PC-3 (cell line): ENCODE measurements at regions not wholly inside any gene's neighbourhood (a gene's known extent, or its start where the extent isn't known, plus 50 kb on each side); places are given as distances from the start of the nearest gene placed in this dataset.
"Not testable (repeated sequence)": the region's sequence is repeated elsewhere in the genome, so short reads cannot be mapped to it uniquely, and the experiment has no call there.

Experiments used
- ATAC-seq: fragments of 200-7000 bp; cut with Tn5 transposase; 2 replicates; pipeline ENCODE4 v1.9.1; 2020; ENCODE audit warnings: mild to moderate bottlenecking, moderate library complexity
- BruUV-seq: library from RNA; stranded (reverse); fragments of 400-500 nt; replicated peaks from 2 replicates; lab custom pipeline; 2021; lab: Mats Ljungman, UMichigan
- CTCF ChIA-PET: fragments of 300-600 bp; sonication (Branson Sonifier 250); formaldehyde crosslinking; loops from one replicate; lab custom pipeline; 2022; ENCODE audit warnings: antibody characterized with exemption; lab: Charles Lee
- POLR2A ChIA-PET: fragments of 300-600 bp; sonication (Branson Sonifier 250); formaldehyde crosslinking; loops from one replicate; lab custom pipeline; 2022; ENCODE audit warnings: antibody characterized with exemption; ENCODE audit not compliant: unreplicated experiment; lab: Charles Lee
- DNase-seq: peaks from one replicate; pipeline ENCODE4 v3.0.0-alpha.2; 2015
- H2AFZ ChIP-seq: fragments of 300-600 bp; sonication (generic); 2 replicates; pipeline ENCODE4 v1.6.0; 2016; ENCODE audit warnings: antibody characterized with exemption, low read length
- H3F3A ChIP-seq: fragments of 300-600 bp; sonication (generic); one replicate; pipeline ENCODE4 v1.6.0; 2017; ENCODE audit warnings: antibody characterized with exemption, low read length, control low read depth, mild to moderate bottlenecking; ENCODE audit not compliant: unreplicated experiment
- H3K27ac ChIP-seq: fragments of 300-600 bp; sonication (generic); 2 replicates; pipeline ENCODE4 v1.5.1; 2016; ENCODE audit warnings: mild to moderate bottlenecking, low read length
- H3K27me3 ChIP-seq: fragments of 300-600 bp; sonication (generic); 2 replicates; pipeline ENCODE4 v1.6.1; 2016; ENCODE audit warnings: low read length, mixed read lengths
- H3K36me3 ChIP-seq: fragments of 300-600 bp; sonication (generic); 2 replicates; pipeline ENCODE4 v1.6.1; 2016; ENCODE audit warnings: low read depth, mixed run types, low read length, mixed read lengths
- H3K4me1 ChIP-seq: fragments of 300-600 bp; sonication (generic); 2 replicates; pipeline ENCODE4 v1.5.1; 2016; ENCODE audit warnings: low read length; ENCODE audit not compliant: insufficient read depth
- H3K4me2 ChIP-seq: fragments of 300-600 bp; sonication (generic); 2 replicates; pipeline ENCODE4 v1.6.0; 2016; ENCODE audit warnings: low read length
- H3K4me3 ChIP-seq: fragments of 300-600 bp; sonication (generic); 2 replicates; pipeline ENCODE4 v1.5.1; 2016; ENCODE audit warnings: mild to moderate bottlenecking, low read length, mixed read lengths
- H3K79me2 ChIP-seq: fragments of 300-600 bp; sonication (generic); 2 replicates; pipeline ENCODE4 v1.6.1; 2017; ENCODE audit warnings: low read length, mixed read lengths
- H3K9ac ChIP-seq: fragments of 300-600 bp; sonication (generic); 2 replicates; pipeline ENCODE4 v1.6.0; 2016; ENCODE audit warnings: mild to moderate bottlenecking, low read length
- H3K9me2 ChIP-seq: fragments of 300-600 bp; sonication (generic); replicated peaks from 2 replicates; pipeline ENCODE4 v1.6.1; 2016; ENCODE audit warnings: mixed run types, low read length, mixed read lengths
- H3K9me3 ChIP-seq: fragments of 300-600 bp; sonication (generic); 2 replicates; pipeline ENCODE4 v1.6.1; 2016; ENCODE audit warnings: low read length, mixed read lengths
- H4K20me1 ChIP-seq: fragments of 300-600 bp; sonication (generic); 2 replicates; pipeline ENCODE4 v1.6.1; 2016; ENCODE audit warnings: low read length, mixed read lengths
- EZH2 ChIP-seq: fragments of 300-600 bp; sonication (generic); IDR thresholded peaks from one replicate; pipeline ENCODE4 v1.6.1; 2017; ENCODE audit warnings: antibody characterized with exemption, mild to moderate bottlenecking, low read length; ENCODE audit not compliant: unreplicated experiment
- EZH2phosphoT487 ChIP-seq: fragments of 300-600 bp; sonication (generic); IDR thresholded peaks from 2 replicates; pipeline ENCODE4 v1.6.1; 2018; ENCODE audit warnings: mild to moderate bottlenecking, antibody characterized with exemption, low read length, borderline replicate concordance
- intact Hi-C: fragments of 100-400 bp; cut with micrococcal nuclease; formaldehyde crosslinking; loops from 2 replicates; pipeline ENCODE4 v1.9.0; 2023
- TF ChIP-seq, protein P1 (sequence below): fragments of 300-600 bp; sonication (generic); conservative IDR thresholded peaks from 2 replicates; pipeline ENCODE4 v1.5.1; 2017; ENCODE audit warnings: antibody characterized with exemption, low read depth, mild to moderate bottlenecking, low read length

DNA sequence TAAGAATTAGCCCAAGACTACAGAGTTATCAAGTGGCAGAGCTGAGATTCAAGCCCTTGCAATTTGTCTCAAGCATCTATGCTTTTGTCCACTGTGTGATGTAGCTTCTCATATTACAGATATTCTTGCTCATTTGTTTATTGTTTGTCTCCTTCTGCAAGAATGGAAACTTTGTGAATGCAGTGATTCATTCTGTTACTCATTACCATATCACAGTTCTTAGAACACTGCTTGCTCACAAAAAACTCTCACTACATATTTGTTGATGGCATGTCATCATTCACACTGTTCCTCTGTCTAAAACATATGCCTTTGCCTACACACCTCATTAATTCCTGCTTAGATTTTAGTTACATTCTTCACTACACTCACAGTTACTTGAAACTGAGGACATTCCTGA, 1198.9 kb downstream of the PLA2G4A start:
- H3K4me3 ChIP-seq, result no peak overlapping the region
- no peaks in the 10 kb centered on the region for H3K9me3 ChIP-seq
- no peaks in the 10 kb centered on the region for H3K9me2 ChIP-seq
- H3K4me1 ChIP-seq, result peaks cover 17% of the 10 kb centered on the region
- H3K79me2 ChIP-seq, result no peaks in the 10 kb centered on the region
- no peaks in the 10 kb centered on the region for H3F3A ChIP-seq
- no peak overlapping the region for H2AFZ ChIP-seq
- peak; percentile 79 for DNase-seq
- BruUV-seq, result no TSS peak
- ATAC-seq, result peak; percentile 98
- H3K27ac ChIP-seq, result peak overlapping the region; percentile 54
- TF ChIP-seq EZH2, result no peak
- TF ChIP-seq, protein P1, sequence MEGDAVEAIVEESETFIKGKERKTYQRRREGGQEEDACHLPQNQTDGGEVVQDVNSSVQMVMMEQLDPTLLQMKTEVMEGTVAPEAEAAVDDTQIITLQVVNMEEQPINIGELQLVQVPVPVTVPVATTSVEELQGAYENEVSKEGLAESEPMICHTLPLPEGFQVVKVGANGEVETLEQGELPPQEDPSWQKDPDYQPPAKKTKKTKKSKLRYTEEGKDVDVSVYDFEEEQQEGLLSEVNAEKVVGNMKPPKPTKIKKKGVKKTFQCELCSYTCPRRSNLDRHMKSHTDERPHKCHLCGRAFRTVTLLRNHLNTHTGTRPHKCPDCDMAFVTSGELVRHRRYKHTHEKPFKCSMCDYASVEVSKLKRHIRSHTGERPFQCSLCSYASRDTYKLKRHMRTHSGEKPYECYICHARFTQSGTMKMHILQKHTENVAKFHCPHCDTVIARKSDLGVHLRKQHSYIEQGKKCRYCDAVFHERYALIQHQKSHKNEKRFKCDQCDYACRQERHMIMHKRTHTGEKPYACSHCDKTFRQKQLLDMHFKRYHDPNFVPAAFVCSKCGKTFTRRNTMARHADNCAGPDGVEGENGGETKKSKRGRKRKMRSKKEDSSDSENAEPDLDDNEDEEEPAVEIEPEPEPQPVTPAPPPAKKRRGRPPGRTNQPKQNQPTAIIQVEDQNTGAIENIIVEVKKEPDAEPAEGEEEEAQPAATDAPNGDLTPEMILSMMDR, result no peak
- no peak for TF ChIP-seq EZH2phosphoT487
- H3K9ac ChIP-seq, result no peak overlapping the region
- H3K4me2 ChIP-seq, result peak overlapping the region; percentile 33
- no peaks in the 10 kb centered on the region for H3K36me3 ChIP-seq
- H3K27me3 ChIP-seq, result no peaks in the 10 kb centered on the region
- ChIA-PET POLR2A (interaction anchor here (0.8 kb wide), 1 partner anchor 272 kb away, joined by 8 read pairs; no protein-coding TSS in a partner anchor), CTCF (no interaction called here)
- H4K20me1 ChIP-seq, result no peaks in the 10 kb centered on the region
- intact Hi-C loops, result no loop called here

DNA sequence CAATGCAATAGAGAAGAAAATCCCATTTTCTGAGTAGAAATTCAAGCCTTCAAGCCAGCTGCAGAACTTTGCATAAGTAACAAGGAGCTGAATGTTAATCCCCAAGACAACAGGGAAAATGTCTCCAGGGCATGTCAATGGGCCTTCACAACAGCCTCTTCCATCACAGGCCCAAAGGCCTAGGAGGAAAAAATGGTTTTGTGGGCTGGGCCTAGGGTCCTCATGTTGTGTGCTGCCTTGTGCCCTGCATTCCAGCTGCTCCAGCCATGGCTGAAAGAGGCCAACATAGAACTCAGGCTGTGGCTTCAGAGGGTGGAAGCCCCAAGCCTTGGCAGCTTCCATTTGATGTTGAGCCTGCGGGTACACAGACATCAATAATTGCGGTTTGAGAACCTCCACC, 1208.8 kb downstream of the PLA2G4A start:
- H3K79me2 ChIP-seq, result not testable (repeated sequence)

DNA sequence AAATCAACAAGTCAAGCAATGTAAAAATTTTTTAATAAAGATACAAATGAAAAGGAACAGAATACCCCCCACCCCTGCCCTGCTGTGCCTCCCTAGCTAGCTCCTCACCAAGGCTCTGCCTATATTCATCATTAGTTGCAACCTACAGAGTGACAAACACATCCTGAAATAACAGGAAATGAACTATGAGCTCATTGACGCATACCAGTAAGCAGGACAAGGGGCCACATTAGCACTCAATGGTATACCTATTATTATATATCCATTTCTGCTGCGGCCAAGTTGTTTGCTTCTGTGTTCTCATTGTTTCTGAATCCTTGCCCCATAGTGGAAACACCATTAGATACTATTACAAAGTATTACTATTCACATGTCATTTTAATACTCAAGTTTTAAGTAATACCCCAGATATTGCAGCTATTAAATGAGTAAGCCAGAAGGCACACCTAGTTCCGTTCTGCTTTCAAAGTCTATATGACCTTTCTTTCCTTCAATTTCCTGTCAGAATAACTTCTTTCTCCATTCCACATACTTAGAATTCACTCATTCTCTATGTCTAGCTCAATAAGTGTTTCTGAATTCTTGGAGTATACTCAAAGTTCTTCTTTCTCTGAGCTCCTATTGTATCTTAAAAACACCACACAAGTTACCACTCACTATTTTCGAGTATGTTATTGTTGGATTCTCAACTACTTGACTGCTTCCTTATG, 1214.9 kb downstream of the PLA2G4A start:
- Histone ChIP-seq H3K27me3 (no peaks in the 10 kb centered on the region), H3K79me2 (no peaks in the 10 kb centered on the region), H3K9me2 (no peaks in the 10 kb centered on the region), H4K20me1 (no peaks in the 10 kb centered on the region), H3K9ac (no peak overlapping the region), H3K36me3 (no peaks in the 10 kb centered on the region), H3K4me1 (no peaks in the 10 kb centered on the region), H2AFZ (no peak overlapping the region), H3K27ac (no peak overlapping the region), H3K4me3 (no peak overlapping the region), H3K9me3 (no peaks in the 10 kb centered on the region), H3K4me2 (no peak overlapping the region), H3F3A (no peaks in the 10 kb centered on the region)
- ATAC-seq, result no peak
- DNase-seq, result no peak
- BruUV-seq, result no TSS peak
- ChIA-PET POLR2A (no interaction called here), CTCF (no interaction called here)
- intact Hi-C loops, result no loop called here
- TF ChIP-seq EZH2phosphoT487, result no peak

More for the DNA sequence above, 1208.8 kb downstream of the PLA2G4A start:
- H3K36me3 ChIP-seq, H3K27ac ChIP-seq, H3K9me2 ChIP-seq, H3F3A ChIP-seq, H3K9me3 ChIP-seq, H3K27me3 ChIP-seq, intact Hi-C loops, CTCF ChIA-PET, DNase-seq, POLR2A ChIA-PET, H3K4me1 ChIP-seq, ATAC-seq, H3K4me2 ChIP-seq, H4K20me1 ChIP-seq, H3K9ac ChIP-seq, BruUV-seq, H2AFZ ChIP-seq, H3K4me3 ChIP-seq: not testable (repeated sequence)
